MM.1S (cell line): ENCODE measurements at regions not wholly inside any gene's neighbourhood (a gene's known extent, or its start where the extent isn't known, plus 50 kb on each side); places are given as distances from the start of the nearest gene placed in this dataset.
"Not testable (repeated sequence)": the region's sequence is repeated elsewhere in the genome, so short reads cannot be mapped to it uniquely, and the experiment has no call there.

Source experiments
- DNase-seq: peaks from one replicate; pipeline ENCODE4 v3.0.0-alpha.2; 2015
- H2AFZ ChIP-seq: fragments of 300-600 bp; sonication (generic); 2 replicates; pipeline ENCODE4 v1.6.0; 2016; ENCODE audit warnings: antibody characterized with exemption, low read length
- H3F3A ChIP-seq: fragments of 300-600 bp; sonication (generic); 2 replicates; pipeline ENCODE4 v1.6.1; 2016; ENCODE audit warnings: mild to moderate bottlenecking, antibody characterized with exemption, low read length, moderate library complexity, mixed read lengths; ENCODE audit not compliant: insufficient read depth
- H3K27ac ChIP-seq: fragments of 300-600 bp; sonication (generic); 2 replicates; pipeline ENCODE4 v1.5.1; 2016; ENCODE audit warnings: mild to moderate bottlenecking, low read length
- H3K27me3 ChIP-seq: fragments of 300-600 bp; sonication (generic); replicated peaks from 2 replicates; pipeline ENCODE4 v1.6.0; 2016; ENCODE audit warnings: low read length; ENCODE audit not compliant: insufficient read depth
- H3K36me3 ChIP-seq: fragments of 300-600 bp; sonication (generic); replicated peaks from 2 replicates; pipeline ENCODE4 v1.6.1; 2016; ENCODE audit warnings: mild to moderate bottlenecking, low read length, mixed read lengths; ENCODE audit not compliant: insufficient read depth
- H3K4me1 ChIP-seq: fragments of 300-600 bp; sonication (generic); 2 replicates; pipeline ENCODE4 v1.6.1; 2016; ENCODE audit warnings: low read length, mixed read lengths
- H3K4me2 ChIP-seq: fragments of 300-600 bp; sonication (generic); 2 replicates; pipeline ENCODE4 v1.6.0; 2016; ENCODE audit warnings: low read depth, low read length
- H3K4me3 ChIP-seq: fragments of 300-600 bp; sonication (generic); 2 replicates; pipeline ENCODE4 v1.5.1; 2016; ENCODE audit warnings: low read length, mixed read lengths
- H3K79me2 ChIP-seq: fragments of 300-600 bp; sonication (generic); 2 replicates; pipeline ENCODE4 v1.6.1; 2016; ENCODE audit warnings: mixed run types, low read length, mixed read lengths
- H3K9ac ChIP-seq: fragments of 300-600 bp; sonication (generic); 2 replicates; pipeline ENCODE4 v1.6.1; 2016; ENCODE audit warnings: low read length, mixed read lengths
- H3K9me2 ChIP-seq: fragments of 300-600 bp; sonication (generic); replicated peaks from 2 replicates; pipeline ENCODE4 v1.6.1; 2016; ENCODE audit warnings: mild to moderate bottlenecking, low read length, mixed read lengths; ENCODE audit not compliant: insufficient read depth
- H3K9me3 ChIP-seq: fragments of 300-600 bp; sonication (generic); replicated peaks from 2 replicates; pipeline ENCODE4 v1.6.1; 2016; ENCODE audit warnings: mild to moderate bottlenecking, low read length, mixed read lengths; ENCODE audit not compliant: insufficient read depth
- H4K20me1 ChIP-seq: fragments of 300-600 bp; sonication (generic); 2 replicates; pipeline ENCODE4 v1.6.1; 2016; ENCODE audit warnings: mild to moderate bottlenecking, low read length, moderate library complexity, mixed read lengths; ENCODE audit not compliant: insufficient read depth
- EZH2 ChIP-seq: fragments of 300-600 bp; sonication (generic); optimal IDR thresholded peaks from 2 replicates; pipeline ENCODE3; 2017; ENCODE audit warnings: low read depth, mild to moderate bottlenecking, antibody characterized with exemption, low read length, mixed read lengths
- EZH2phosphoT487 ChIP-seq: fragments of 300-600 bp; sonication (generic); IDR thresholded peaks from 2 replicates; pipeline ENCODE4 v1.6.1; 2018; ENCODE audit warnings: antibody characterized with exemption, low read length
- TF ChIP-seq, protein P1 (sequence below): fragments of 300-600 bp; sonication (generic); IDR thresholded peaks from 2 replicates; pipeline ENCODE4 v1.5.1; 2016; ENCODE audit warnings: antibody characterized with exemption, low read length, mixed read lengths

DNA sequence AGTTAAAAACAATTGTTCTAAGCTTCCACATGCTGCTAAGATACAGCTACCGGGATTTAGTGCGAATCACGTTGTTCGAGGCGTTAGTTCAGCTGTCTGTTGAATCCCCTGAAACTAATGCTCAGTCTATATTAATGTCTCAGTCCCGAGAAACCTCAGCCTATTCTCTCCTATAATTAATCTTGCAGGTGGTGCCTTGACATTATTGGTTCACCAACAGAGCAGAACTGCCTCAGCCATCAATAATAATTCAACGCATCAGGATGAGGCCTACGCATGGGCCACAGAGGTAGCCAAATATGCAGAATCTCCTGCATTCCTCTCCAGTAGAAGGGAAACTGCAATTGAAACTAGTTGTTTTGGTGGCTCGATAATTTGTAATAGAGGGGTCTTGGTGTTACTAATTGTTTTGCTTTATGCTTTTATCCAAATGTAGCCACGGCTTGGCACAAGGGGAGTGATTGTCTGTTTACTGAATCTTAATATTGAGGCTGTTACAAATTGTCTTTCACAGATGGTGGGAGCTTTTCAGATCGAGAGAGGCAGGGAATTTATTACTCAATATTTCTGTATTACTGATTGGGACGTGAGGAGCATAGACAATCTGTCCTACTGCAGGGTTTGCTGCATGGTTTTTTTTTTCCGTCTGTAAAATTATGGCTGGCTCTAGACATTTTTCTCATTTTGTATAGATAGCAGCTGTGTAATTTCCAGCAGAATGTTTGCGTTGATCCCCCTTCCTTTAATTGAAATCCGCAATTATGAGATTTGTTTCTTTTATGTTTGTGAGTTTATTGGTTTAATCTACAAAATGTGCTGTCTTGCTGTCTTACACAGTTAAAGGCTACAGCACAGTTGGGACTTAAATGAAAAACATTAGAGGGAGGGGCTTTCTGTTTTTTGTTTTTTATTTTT lies 1036.5 kb upstream of the NOVA1 start:
- H3K4me2 ChIP-seq = no peak overlapping the region
- no peaks in the 10 kb centered on the region for H3K27me3 ChIP-seq
- TF ChIP-seq EZH2phosphoT487 (no peak), EZH2 (no peak)
- TF ChIP-seq, protein P1, sequence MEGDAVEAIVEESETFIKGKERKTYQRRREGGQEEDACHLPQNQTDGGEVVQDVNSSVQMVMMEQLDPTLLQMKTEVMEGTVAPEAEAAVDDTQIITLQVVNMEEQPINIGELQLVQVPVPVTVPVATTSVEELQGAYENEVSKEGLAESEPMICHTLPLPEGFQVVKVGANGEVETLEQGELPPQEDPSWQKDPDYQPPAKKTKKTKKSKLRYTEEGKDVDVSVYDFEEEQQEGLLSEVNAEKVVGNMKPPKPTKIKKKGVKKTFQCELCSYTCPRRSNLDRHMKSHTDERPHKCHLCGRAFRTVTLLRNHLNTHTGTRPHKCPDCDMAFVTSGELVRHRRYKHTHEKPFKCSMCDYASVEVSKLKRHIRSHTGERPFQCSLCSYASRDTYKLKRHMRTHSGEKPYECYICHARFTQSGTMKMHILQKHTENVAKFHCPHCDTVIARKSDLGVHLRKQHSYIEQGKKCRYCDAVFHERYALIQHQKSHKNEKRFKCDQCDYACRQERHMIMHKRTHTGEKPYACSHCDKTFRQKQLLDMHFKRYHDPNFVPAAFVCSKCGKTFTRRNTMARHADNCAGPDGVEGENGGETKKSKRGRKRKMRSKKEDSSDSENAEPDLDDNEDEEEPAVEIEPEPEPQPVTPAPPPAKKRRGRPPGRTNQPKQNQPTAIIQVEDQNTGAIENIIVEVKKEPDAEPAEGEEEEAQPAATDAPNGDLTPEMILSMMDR = no peak
- H3K79me2 ChIP-seq = no peaks in the 10 kb centered on the region
- no peaks in the 10 kb centered on the region for H3K36me3 ChIP-seq
- no peaks in the 10 kb centered on the region for H3K9me3 ChIP-seq
- no peak for DNase-seq
- no peak overlapping the region for H2AFZ ChIP-seq
- H3K27ac ChIP-seq = no peak overlapping the region
- H4K20me1 ChIP-seq = no peaks in the 10 kb centered on the region
- H3K4me1 ChIP-seq = no peaks in the 10 kb centered on the region
- no peak overlapping the region for H3K9ac ChIP-seq
- no peak overlapping the region for H3K4me3 ChIP-seq
- H3F3A ChIP-seq = no peaks in the 10 kb centered on the region
- no peaks in the 10 kb centered on the region for H3K9me2 ChIP-seq

DNA sequence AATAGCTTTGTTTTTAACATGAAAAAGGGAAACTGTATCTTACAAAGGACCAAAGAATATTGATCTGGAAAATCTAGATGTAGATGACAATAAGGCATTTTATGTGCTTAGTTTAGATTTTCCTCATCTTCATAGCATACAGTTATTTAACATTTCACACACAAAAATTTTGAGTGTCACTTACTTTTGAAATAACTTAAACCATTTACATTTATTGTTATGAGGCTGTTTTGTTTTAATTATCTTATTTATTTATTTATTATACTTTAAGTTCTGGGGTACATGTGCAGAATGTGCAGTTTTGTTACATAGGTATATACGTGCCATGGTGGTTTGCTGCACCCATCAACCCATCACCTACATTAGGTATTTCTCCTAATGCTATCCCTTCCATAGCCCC lies 1042.9 kb upstream of the NOVA1 start:
- H3K27ac ChIP-seq, H3K9me3 ChIP-seq, H3K27me3 ChIP-seq, H3K36me3 ChIP-seq, H3F3A ChIP-seq, DNase-seq, H3K9ac ChIP-seq, H3K4me1 ChIP-seq, H3K4me2 ChIP-seq, H4K20me1 ChIP-seq, H3K9me2 ChIP-seq, H3K4me3 ChIP-seq, H3K79me2 ChIP-seq, H2AFZ ChIP-seq: not testable (repeated sequence)

DNA sequence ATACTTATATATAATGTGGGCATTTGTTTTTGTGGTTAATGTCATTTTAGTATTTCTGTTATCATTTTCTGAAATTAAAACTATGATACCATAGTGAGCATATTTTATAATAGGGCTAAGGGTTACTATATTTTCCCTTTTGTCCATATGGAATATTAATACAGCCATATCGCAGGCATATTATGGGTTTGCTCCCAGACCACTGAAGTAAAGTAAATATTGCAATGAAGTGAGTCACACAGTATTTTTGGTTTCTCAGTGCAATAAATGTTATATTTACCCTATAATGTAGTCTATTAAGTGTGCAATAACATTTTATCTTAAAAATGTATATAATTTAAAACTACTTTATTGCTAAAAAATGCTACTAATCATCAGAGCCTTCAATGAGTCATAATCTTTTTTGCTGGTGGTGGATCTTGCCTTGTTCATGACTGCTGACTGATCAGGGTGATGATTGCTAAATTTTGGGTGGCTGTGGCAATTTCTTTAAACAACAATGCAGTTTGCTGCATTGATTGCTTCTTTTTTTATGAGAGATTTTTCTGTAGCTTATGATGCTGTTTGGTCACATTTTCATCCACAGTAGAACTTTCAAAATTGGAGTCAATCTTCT lies 1044.5 kb upstream of the NOVA1 start:
- Histone ChIP-seq H3K9me3 (no peaks in the 10 kb centered on the region), H2AFZ (no peak overlapping the region), H3K79me2 (no peaks in the 10 kb centered on the region), H3F3A (no peaks in the 10 kb centered on the region), H3K4me1 (no peaks in the 10 kb centered on the region), H4K20me1 (no peaks in the 10 kb centered on the region), H3K9me2 (no peaks in the 10 kb centered on the region), H3K36me3 (no peaks in the 10 kb centered on the region), H3K27me3 (no peaks in the 10 kb centered on the region), H3K4me3 (no peak overlapping the region), H3K9ac (no peak overlapping the region), H3K27ac (no peak overlapping the region), H3K4me2 (no peak overlapping the region)
- no peak for TF ChIP-seq EZH2phosphoT487
- TF ChIP-seq EZH2 = no peak
- TF ChIP-seq, protein P1 = no peak
- DNase-seq = no peak

DNA sequence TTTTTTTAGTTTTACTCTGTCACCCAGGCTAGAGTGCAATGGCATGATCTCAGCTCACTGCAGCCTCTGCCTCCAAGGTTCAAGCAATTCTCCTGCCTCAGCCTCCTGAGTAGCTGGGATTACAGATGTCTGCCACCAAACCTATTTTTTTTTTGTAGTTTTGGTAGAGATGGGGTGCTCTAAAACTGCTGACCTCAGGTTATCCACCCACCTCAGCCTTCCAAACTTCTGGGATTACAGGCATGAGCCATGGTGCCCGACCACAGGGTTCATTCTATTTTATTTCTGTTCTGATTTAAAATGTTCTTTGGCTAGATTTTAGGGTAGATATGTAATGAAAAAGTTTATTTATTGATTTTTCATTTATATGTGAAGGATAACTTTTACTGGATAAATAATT lies 1062.8 kb upstream of the NOVA1 start:
- Histone ChIP-seq H3K27ac (no peak overlapping the region), H4K20me1 (no peaks in the 10 kb centered on the region), H3K27me3 (no peaks in the 10 kb centered on the region), H3K4me3 (no peak overlapping the region), H3K4me2 (no peak overlapping the region), H3F3A (no peaks in the 10 kb centered on the region), H3K9me3 (no peaks in the 10 kb centered on the region), H2AFZ (no peak overlapping the region), H3K9me2 (no peaks in the 10 kb centered on the region), H3K36me3 (no peaks in the 10 kb centered on the region), H3K79me2 (no peaks in the 10 kb centered on the region), H3K9ac (no peak overlapping the region), H3K4me1 (no peaks in the 10 kb centered on the region)
- DNase-seq = no peak
- no peak for TF ChIP-seq EZH2phosphoT487
- TF ChIP-seq EZH2 = no peak
- TF ChIP-seq, protein P1 = no peak
